PFSK-1 (cell line): ENCODE measurements at regions not wholly inside any gene's neighbourhood (a gene's known extent, or its start where the extent isn't known, plus 50 kb on each side); places are given as distances from the start of the nearest gene placed in this dataset.

Experiments used
- FOXP2 ChIP-seq: optimal IDR thresholded peaks from 2 replicates; pipeline ENCODE3; 2011; ENCODE audit warnings: borderline replicate concordance, control low read depth, inconsistent platforms; ENCODE audit not compliant: insufficient read depth; ENCODE audit errors: extremely low read length, extremely low read depth
- POLR2AphosphoS5 ChIP-seq: IDR thresholded peaks from 2 replicates; pipeline ENCODE4 v1.6.1; 2012; ENCODE audit warnings: low read depth, mild to moderate bottlenecking, control low read depth, low read length, moderate library complexity
- REST ChIP-seq, 2 experiments: IDR thresholded peaks; 2 replicates each; pipeline versions ENCODE4 v1.6.1 to v1.8.0; 2011 to 2012; ENCODE audit warnings: low read depth in 2 of 2, low read length in 2 of 2, control low read depth in 1 of 2, inconsistent platforms in 1 of 2, mild to moderate bottlenecking in 1 of 2, moderate library complexity in 1 of 2; ENCODE audit not compliant: insufficient read depth in 1 of 2
- SIN3A ChIP-seq: IDR thresholded peaks from 2 replicates; pipeline ENCODE4 v1.6.1; 2012; ENCODE audit warnings: mild to moderate bottlenecking, low read length, moderate library complexity, borderline replicate concordance; ENCODE audit not compliant: insufficient read depth
- TAF1 ChIP-seq: IDR thresholded peaks from 2 replicates; pipeline ENCODE4 v1.6.1; 2012; ENCODE audit warnings: low read length, control low read depth, borderline replicate concordance; ENCODE audit not compliant: insufficient read depth

DNA sequence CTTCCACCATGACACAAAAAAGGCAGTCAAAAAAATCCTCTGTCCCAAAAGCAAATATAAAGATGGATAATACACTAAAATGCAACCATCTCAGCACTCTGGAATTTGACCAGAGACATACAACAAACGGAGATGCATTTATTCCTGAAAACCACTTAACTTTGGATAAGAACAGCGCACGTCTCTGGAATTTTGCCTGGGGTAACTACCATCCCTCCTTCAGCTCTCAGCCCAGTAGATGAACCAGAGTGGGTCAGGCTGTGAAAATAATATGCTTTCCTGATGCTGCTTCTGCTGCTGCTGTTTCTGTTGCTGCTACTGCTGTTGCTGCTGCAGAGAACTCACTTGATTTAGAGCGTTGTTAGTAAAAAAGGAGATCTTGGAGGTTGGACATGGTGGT lies 133.8 kb upstream of the ACVR2A start:
- no peak for TF ChIP-seq SIN3A
- TF ChIP-seq REST (IDR thresholded peaks at IDR 0.05; ENCODE audit: insufficient read depth in 1 of 2, low read depth in 2 of 2, low read length in 2 of 2) = no peak
- no peak for TF ChIP-seq POLR2AphosphoS5
- no peak for TF ChIP-seq TAF1
- no peak for TF ChIP-seq FOXP2
